Body of pancreas (tissue), 4 donors: ENCODE measurements at regions not wholly inside any gene's neighbourhood (a gene's known extent, or its start where the extent isn't known, plus 50 kb on each side); places are given as distances from the start of the nearest gene placed in this dataset.
A peak's percentile ranks its signal among the peaks of the same experiment; 100 is the strongest.
"Not testable (repeated sequence)": the region's sequence is repeated elsewhere in the genome, so short reads cannot be mapped to it uniquely, and the experiment has no call there.

Source experiments
- ATAC-seq: fragments of 150-250 bp; one replicate; pipeline ENCODE4 v1.9.1; 2016
- DNase-seq, 4 donors: peaks; one replicate each; pipeline ENCODE4 v3.0.0-alpha.2; 2019
- H3K27ac ChIP-seq, 4 donors: fragments of 200-600 bp; sonication (generic); 1 replicate in 3 of 4; 2 replicates in 1 of 4; pipeline versions ENCODE4 v1.5.1 to v1.6.1; 2016 to 2019; ENCODE audit warnings: mild to moderate bottlenecking in 1 of 4, mixed read lengths in 1 of 4, moderate library complexity in 1 of 4
- H3K27me3 ChIP-seq, 2 donors: fragments of 200-600 bp; sonication (generic); one replicate each; pipeline ENCODE4 v1.6.0; 2016; ENCODE audit warnings: mild to moderate bottlenecking in 1 of 2
- H3K36me3 ChIP-seq, 2 donors: fragments of 200-600 bp; sonication (generic); replicated peaks in 1 of 2; 2 replicates each; pipeline ENCODE4 v1.5.1; 2016; ENCODE audit warnings: low read depth in 2 of 2; ENCODE audit not compliant: insufficient read depth in 1 of 2
- H3K4me1 ChIP-seq: fragments of 200-600 bp; sonication (generic); one replicate; pipeline ENCODE4 v1.6.0; 2016
- H3K4me3 ChIP-seq, 2 donors: fragments of 200-600 bp; sonication (generic); 1 replicate in 1 of 2; 2 replicates in 1 of 2; pipeline ENCODE4 v1.5.1; 2016 to 2019
- H3K9me3 ChIP-seq, 3 donors: fragments of 200-600 bp; sonication (generic); 1 replicate in 2 of 3; 2 replicates in 1 of 3; pipeline ENCODE4 v1.5.1; 2016
- CTCF ChIP-seq, 7 experiments: fragments of 450-650 bp in 4 of 7; fragments of 200-600 bp in 3 of 7; sonication (generic) in 3 of 7; IDR thresholded peaks; one replicate each; pipeline ENCODE4 v1.5.1; 2016 to 2019; ENCODE audit warnings: antibody characterized with exemption in 7 of 7
- POLR2A ChIP-seq, 3 donors: fragments of 450-650 bp; IDR thresholded peaks; one replicate each; pipeline ENCODE4 v1.6.1; 2016; ENCODE audit warnings: antibody characterized with exemption in 3 of 3, mild to moderate bottlenecking in 2 of 3
- WGBS, 2 donors: methylation state at CpG; one replicate each; pipeline ENCODE4 v1.1.5; 2017; 5-methylcytosine and 5-hydroxymethylcytosine counted together
- intact Hi-C: fragments of 100-400 bp; cut with DNase I; formaldehyde crosslinking; loops from one replicate; pipeline ENCODE4 v1.15.1; 2023

- intact Hi-C loops: no loop called here
- TF ChIP-seq POLR2A (IDR thresholded peaks at IDR 0.05) (no peak), CTCF (IDR thresholded peaks at IDR 0.05) (no peak)
- Histone ChIP-seq H3K4me3 (no peak overlapping the region), H3K9me3 (no peaks in the 10 kb centered on the region), H3K36me3 (no peaks in the 10 kb centered on the region), H3K27me3 (no peaks in the 10 kb centered on the region), H3K27ac (no peak overlapping the region), H3K4me1 (no peaks in the 10 kb centered on the region)
- DNase-seq: no peak
- no peak for ATAC-seq
- 84 to 93% methylated on average over 2 of the region's 2 CpGs for WGBS, 2 donors
These were observed 171.1 kb upstream of the TTC14 start for GRCh38 chr3:180430896-180431295.

- ATAC-seq: no peak
- no peaks in the 10 kb centered on the region for H3K4me1 ChIP-seq
These were observed 168.8 kb upstream of the TTC14 start for GRCh38 chr3:180433152-180433551.

GRCh38 chr3:180447136-180447535, 154.8 kb upstream of the TTC14 start:
- H3K27me3 ChIP-seq: no peaks in the 10 kb centered on the region

More at GRCh38 chr3:180433152-180433551, 168.8 kb upstream of the TTC14 start:
- Histone ChIP-seq H3K27ac (no peak overlapping the region), H3K4me3 (no peak overlapping the region), H3K9me3 (no peaks in the 10 kb centered on the region), H3K27me3 (no peaks in the 10 kb centered on the region), H3K36me3 (no peaks in the 10 kb centered on the region)
- DNase-seq: no peak
- WGBS, 2 donors: 76 to 84% methylated on average over 1 of the region's 1 CpG
- intact Hi-C loops: no loop called here
- TF ChIP-seq POLR2A (IDR thresholded peaks at IDR 0.05): no peak
- TF ChIP-seq CTCF (IDR thresholded peaks at IDR 0.05): no peak

GRCh38 chr3:180448407-180448806, 153.6 kb upstream of the TTC14 start:
- DNase-seq, H3K36me3 ChIP-seq, ATAC-seq, H3K4me3 ChIP-seq, H3K9me3 ChIP-seq, H3K27me3 ChIP-seq, H3K4me1 ChIP-seq, H3K27ac ChIP-seq, intact Hi-C loops: not testable (repeated sequence)
- 89 to 93% methylated on average over 16 to 17 of the region's 17 CpGs for WGBS, 2 donors

More at GRCh38 chr3:180447136-180447535, 154.8 kb upstream of the TTC14 start:
- WGBS, 2 donors: 18 to 50% methylated on average over 3 of the region's 3 CpGs
- no peak for ATAC-seq
- TF ChIP-seq POLR2A (IDR thresholded peaks at IDR 0.05): no peak
- TF ChIP-seq CTCF (IDR thresholded peaks at IDR 0.05): no peak
- intact Hi-C loops: no loop called here
- Histone ChIP-seq H3K27ac (no peak overlapping the region), H3K4me1 (no peaks in the 10 kb centered on the region), H3K4me3 (no peak overlapping the region), H3K9me3 (no peaks in the 10 kb centered on the region), H3K36me3 (no peaks in the 10 kb centered on the region)
- peak in 1 of 4 donors; percentile 9 for DNase-seq

- H3K4me3 ChIP-seq: no peak overlapping the region
- intact Hi-C loops: no loop called here
- H3K9me3 ChIP-seq: no peaks in the 10 kb centered on the region
- no peak for TF ChIP-seq CTCF (IDR thresholded peaks at IDR 0.05)
- TF ChIP-seq POLR2A (IDR thresholded peaks at IDR 0.05): no peak
- no peak overlapping the region for H3K27ac ChIP-seq
- H3K36me3 ChIP-seq: no peaks in the 10 kb centered on the region
- ATAC-seq (no peak), DNase-seq (no peak)
- H3K27me3 ChIP-seq: no peaks in the 10 kb centered on the region
- H3K4me1 ChIP-seq: no peaks in the 10 kb centered on the region
These were observed 144.7 kb upstream of the TTC14 start for GRCh38 chr3:180457225-180457624.
